Thyroid gland (tissue), 4 donors: ENCODE measurements at regions not wholly inside any gene's neighbourhood (a gene's known extent, or its start where the extent isn't known, plus 50 kb on each side); places are given as distances from the start of the nearest gene placed in this dataset.

Experiments used
- DNase-seq, 2 donors: peaks; one replicate each; pipeline ENCODE4 v3.0.0-alpha.2; 2019
- H3K27ac ChIP-seq, 3 donors: fragments of 200-600 bp; sonication (generic); 1 replicate in 2 of 3; 2 replicates in 1 of 3; pipeline ENCODE4 v1.5.1; 2016 to 2019; ENCODE audit warnings: mild to moderate bottlenecking in 1 of 3, moderate library complexity in 1 of 3
- H3K27me3 ChIP-seq: fragments of 200-600 bp; sonication (generic); one replicate; pipeline ENCODE4 v1.5.1; 2019
- H3K36me3 ChIP-seq, 2 donors: fragments of 200-600 bp; sonication (generic); one replicate each; pipeline ENCODE4 v1.5.1; 2016 to 2019
- H3K4me1 ChIP-seq, 2 donors: fragments of 200-600 bp; sonication (generic); one replicate each; pipeline ENCODE4 v1.5.1; 2017 to 2019
- H3K4me3 ChIP-seq, 3 donors: fragments of 200-600 bp; sonication (generic); replicated peaks in 1 of 3; 1 replicate in 2 of 3; 2 replicates in 1 of 3; pipeline ENCODE4 v1.5.1; 2016; ENCODE audit warnings: mild to moderate bottlenecking in 1 of 3
- H3K9me3 ChIP-seq: fragments of 200-600 bp; sonication (generic); one replicate; pipeline ENCODE4 v1.5.1; 2017
- POLR2A ChIP-seq, 2 donors: fragments of 450-650 bp; IDR thresholded peaks; one replicate each; pipeline ENCODE4 v1.6.1; 2017; ENCODE audit warnings: antibody characterized with exemption in 2 of 2, mild to moderate bottlenecking in 2 of 2, moderate library complexity in 1 of 2
- WGBS, 2 donors: methylation state at CpG; one replicate each; pipeline ENCODE4 v1.1.5; 2017; 5-methylcytosine and 5-hydroxymethylcytosine counted together
- intact Hi-C: fragments of 100-400 bp; cut with DNase I; formaldehyde crosslinking; loops from one replicate; pipeline ENCODE4 v1.15.1; 2023
- TF ChIP-seq, protein P1 (sequence below), 6 experiments: fragments of 200-600 bp in 3 of 6; fragments of 450-650 bp in 3 of 6; sonication (generic) in 3 of 6; IDR thresholded peaks; one replicate each; pipeline ENCODE4 v1.5.1; 2016 to 2019; ENCODE audit warnings: antibody characterized with exemption in 6 of 6, mild to moderate bottlenecking in 2 of 6, inconsistent platforms in 1 of 6, moderate library complexity in 1 of 6

DNA sequence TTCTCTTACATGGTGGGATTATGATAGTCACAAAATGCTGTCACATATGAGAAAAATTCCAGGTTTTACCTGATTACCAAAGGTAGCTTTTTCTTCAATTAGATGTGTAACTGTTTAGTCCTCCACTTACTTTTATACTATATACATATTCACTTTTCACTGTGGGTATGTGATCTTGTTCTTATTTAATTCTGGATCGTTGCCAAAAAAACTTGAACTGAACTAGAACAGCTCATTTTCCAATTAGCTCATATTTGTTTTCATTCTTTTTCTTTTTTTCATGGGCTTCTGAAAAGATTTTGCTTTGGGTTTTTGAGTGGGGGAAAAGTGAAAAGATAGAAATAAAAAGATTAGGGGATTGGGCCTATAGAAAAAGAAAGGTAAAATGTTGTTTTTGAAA is 291.9 kb downstream of the NDFIP2 start:
- H3K27me3 ChIP-seq: no peaks in the 10 kb centered on the region
- H3K4me3 ChIP-seq: no peak overlapping the region
- intact Hi-C loops: loop anchor here (10.0 kb wide), 1 partner anchor 592 kb away; no protein-coding TSS in a partner anchor
- no peak for DNase-seq
- WGBS, 2 donors: 13 to 17% methylated on average over 1 of the region's 1 CpG
- no peaks in the 10 kb centered on the region for H3K9me3 ChIP-seq
- TF ChIP-seq, protein P1, sequence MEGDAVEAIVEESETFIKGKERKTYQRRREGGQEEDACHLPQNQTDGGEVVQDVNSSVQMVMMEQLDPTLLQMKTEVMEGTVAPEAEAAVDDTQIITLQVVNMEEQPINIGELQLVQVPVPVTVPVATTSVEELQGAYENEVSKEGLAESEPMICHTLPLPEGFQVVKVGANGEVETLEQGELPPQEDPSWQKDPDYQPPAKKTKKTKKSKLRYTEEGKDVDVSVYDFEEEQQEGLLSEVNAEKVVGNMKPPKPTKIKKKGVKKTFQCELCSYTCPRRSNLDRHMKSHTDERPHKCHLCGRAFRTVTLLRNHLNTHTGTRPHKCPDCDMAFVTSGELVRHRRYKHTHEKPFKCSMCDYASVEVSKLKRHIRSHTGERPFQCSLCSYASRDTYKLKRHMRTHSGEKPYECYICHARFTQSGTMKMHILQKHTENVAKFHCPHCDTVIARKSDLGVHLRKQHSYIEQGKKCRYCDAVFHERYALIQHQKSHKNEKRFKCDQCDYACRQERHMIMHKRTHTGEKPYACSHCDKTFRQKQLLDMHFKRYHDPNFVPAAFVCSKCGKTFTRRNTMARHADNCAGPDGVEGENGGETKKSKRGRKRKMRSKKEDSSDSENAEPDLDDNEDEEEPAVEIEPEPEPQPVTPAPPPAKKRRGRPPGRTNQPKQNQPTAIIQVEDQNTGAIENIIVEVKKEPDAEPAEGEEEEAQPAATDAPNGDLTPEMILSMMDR (IDR thresholded peaks at IDR 0.05): no peak
- TF ChIP-seq POLR2A (IDR thresholded peaks at IDR 0.05): no peak
- no peak overlapping the region for H3K27ac ChIP-seq
- peaks cover 4 to 12% of the 10 kb centered on the region in 2 donors for H3K4me1 ChIP-seq
- H3K36me3 ChIP-seq: no peaks in the 10 kb centered on the region

DNA sequence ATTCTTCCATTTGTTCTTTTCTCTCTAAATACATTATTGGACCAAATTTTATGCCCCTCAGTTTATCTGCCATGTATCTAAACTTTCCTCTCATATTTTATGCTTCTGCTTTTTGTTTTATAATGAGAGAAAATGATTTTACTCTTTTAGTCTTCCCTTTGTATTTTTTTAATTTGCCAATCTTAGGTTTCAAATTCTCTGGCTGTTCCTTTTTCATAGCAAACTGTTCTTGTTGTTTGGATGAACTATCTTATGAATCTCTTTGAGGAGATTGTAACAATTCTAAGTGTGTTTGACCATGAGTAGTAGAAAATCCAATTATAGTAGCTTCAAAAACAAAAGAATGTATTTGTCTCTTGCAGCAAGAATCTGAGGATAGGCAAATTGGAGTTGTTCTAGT is 290.5 kb downstream of the NDFIP2 start:
- Histone ChIP-seq H3K36me3 (no peaks in the 10 kb centered on the region), H3K4me1 (peaks cover 4 to 9% of the 10 kb centered on the region in 2 donors), H3K27me3 (no peaks in the 10 kb centered on the region), H3K9me3 (no peaks in the 10 kb centered on the region), H3K27ac (no peak overlapping the region), H3K4me3 (no peak overlapping the region)
- DNase-seq: no peak
- intact Hi-C loops: loop anchor here (10.0 kb wide), 1 partner anchor 593 kb away; no protein-coding TSS in a partner anchor
- TF ChIP-seq, protein P1 (IDR thresholded peaks at IDR 0.05): no peak
- TF ChIP-seq POLR2A (IDR thresholded peaks at IDR 0.05): no peak

DNA sequence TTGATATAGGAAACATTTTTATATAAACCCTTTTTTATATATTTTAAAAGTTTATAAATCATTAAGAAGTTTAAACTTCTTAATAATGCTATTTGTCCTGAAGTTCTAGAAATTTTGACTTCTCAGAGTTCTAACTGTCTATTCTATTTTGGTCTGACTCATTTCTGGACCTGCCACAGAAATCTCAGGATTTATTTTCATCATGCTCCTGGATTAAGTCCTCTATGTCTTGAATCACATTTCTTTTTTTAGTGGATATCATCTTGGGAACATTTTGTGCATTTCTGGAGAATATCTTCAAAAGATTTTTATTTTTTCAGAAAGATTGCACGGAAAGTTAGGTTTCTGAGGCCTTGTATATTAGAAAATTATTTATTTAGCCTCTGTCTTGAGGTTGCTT is 289.1 kb downstream of the NDFIP2 start:
- 91% methylated on average over 1 of the region's 1 CpG for WGBS, 2 donors
- DNase-seq: no peak
- TF ChIP-seq POLR2A (IDR thresholded peaks at IDR 0.05): no peak
- TF ChIP-seq, protein P1 (IDR thresholded peaks at IDR 0.05): no peak
- intact Hi-C loops: loop anchor here (10.0 kb wide), 1 partner anchor 595 kb away; no protein-coding TSS in a partner anchor
- Histone ChIP-seq H3K4me3 (no peak overlapping the region), H3K27ac (no peak overlapping the region), H3K36me3 (no peaks in the 10 kb centered on the region), H3K4me1 (peaks cover 0 to 4% of the 10 kb centered on the region in 2 donors), H3K9me3 (no peaks in the 10 kb centered on the region), H3K27me3 (no peaks in the 10 kb centered on the region)

DNA sequence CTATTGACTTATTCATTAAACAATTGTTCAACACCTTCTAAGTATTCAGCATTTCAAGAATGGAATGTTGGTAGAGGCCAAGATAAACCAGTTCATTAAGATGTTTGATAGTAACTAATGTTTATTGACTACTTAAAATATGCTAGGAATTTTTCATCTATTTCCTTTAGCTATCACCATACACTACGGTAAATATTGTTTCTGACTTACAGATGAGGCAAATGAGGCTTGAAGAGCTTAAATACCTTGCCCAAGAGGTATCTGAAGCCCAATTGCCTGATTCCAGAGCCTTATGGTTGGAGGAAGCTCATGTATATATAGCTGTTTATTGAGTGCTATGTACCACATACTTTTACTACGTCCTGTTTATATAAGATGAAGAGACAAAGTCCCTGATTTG is 286.2 kb downstream of the NDFIP2 start:
- WGBS, 2 donors: 73 to 76% methylated on average over 2 of the region's 2 CpGs
- Histone ChIP-seq H3K4me3 (no peak overlapping the region), H3K36me3 (no peaks in the 10 kb centered on the region), H3K27ac (no peak overlapping the region), H3K9me3 (no peaks in the 10 kb centered on the region), H3K4me1 (no peaks in the 10 kb centered on the region), H3K27me3 (no peaks in the 10 kb centered on the region)
- intact Hi-C loops: no loop called here
- TF ChIP-seq, protein P1 (IDR thresholded peaks at IDR 0.05): no peak
- no peak for TF ChIP-seq POLR2A (IDR thresholded peaks at IDR 0.05)
- no peak for DNase-seq

DNA sequence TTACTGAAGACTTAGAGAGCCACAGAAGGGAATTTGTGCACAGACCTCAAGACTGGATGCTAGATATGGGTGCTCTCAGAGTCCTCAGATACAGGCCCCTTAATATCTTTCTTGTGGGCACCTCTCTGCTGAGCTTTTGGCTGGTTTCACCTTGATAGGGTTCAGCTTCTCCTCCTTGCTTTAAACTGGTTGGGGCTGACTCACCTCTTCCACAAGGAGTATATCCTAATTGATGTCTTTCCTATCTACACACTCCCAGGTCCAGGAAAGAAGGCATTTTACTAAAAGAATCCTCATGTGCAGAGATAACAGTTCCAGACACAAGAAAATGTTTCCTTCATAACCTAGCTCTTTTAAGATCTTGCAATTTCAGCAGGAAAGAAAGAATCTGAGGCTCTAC is 284.4 kb downstream of the NDFIP2 start:
- TF ChIP-seq POLR2A (IDR thresholded peaks at IDR 0.05): no peak
- TF ChIP-seq, protein P1 (IDR thresholded peaks at IDR 0.05): no peak
- DNase-seq: no peak
- H3K36me3 ChIP-seq: no peaks in the 10 kb centered on the region
- no peaks in the 10 kb centered on the region for H3K27me3 ChIP-seq
- H3K9me3 ChIP-seq: no peaks in the 10 kb centered on the region
- no peak overlapping the region for H3K4me3 ChIP-seq
- H3K4me1 ChIP-seq: no peaks in the 10 kb centered on the region
- intact Hi-C loops: no loop called here
- no peak overlapping the region for H3K27ac ChIP-seq
